Ramos (cell line): ENCODE measurements at regions not wholly inside any gene's neighbourhood (a gene's known extent, or its start where the extent isn't known, plus 50 kb on each side); places are given as distances from the start of the nearest gene placed in this dataset.

ENCODE experiments used
- in situ Hi-C: fragments of 300-500 bp; cut with MboI; formaldehyde crosslinking; loops from one replicate; pipeline ENCODE4 v1.14.3; 2022; ENCODE audit warnings: low sequenced_read_pairs; ENCODE audit not compliant: unreplicated experiment

DNA sequence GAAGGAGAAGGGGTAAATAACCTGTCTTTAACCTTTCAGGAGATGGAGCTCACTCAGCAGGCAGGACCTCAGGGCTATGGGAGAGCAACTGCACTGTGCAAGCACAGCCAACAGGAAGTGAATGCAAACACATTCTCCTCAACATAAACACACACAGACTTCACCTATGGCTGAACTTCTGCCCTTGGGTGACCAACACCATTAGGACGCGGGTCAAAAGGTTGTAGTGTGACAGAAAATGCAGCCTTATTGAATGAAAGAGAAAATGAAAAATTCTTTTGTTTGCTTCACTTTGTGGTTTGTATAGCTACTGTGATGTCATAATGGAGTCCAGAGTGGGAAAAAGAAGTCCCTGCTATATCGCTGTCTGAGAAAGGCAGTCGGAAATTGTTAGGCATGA is 323.0 kb downstream of the NDFIP2 start:
- in situ Hi-C loops: no loop called here

DNA sequence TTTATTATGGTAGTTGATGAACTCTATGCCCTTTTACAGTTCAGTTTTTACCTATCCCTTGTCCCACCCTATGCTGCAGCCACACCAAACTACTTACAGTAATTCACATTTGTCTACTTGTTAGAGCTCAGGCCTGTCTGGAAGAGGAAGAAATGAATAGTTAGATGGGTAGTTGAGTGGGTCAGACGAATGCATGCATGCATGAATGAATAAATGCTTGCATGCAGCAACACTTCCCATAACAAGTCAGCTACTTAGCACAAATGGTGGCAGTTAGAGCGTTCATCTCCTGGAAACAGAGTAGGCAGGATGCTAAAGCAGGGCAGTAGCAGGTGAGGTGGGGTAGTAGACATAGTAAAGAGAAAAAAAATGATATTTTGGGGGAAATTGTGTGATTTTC is 322.3 kb downstream of the NDFIP2 start:
- in situ Hi-C loops: no loop called here

GRCh38 chr13:79802389-79803085 is 321.6 kb downstream of the NDFIP2 start:
- in situ Hi-C loops: no loop called here

- in situ Hi-C loops: no loop called here
These were observed 318.3 kb downstream of the NDFIP2 start for GRCh38 chr13:79799059-79799867.

GRCh38 chr13:79796136-79796535 is 315.2 kb downstream of the NDFIP2 start:
- in situ Hi-C loops: no loop called here

GRCh38 chr13:79794931-79795330 is 314.0 kb downstream of the NDFIP2 start:
- in situ Hi-C loops: no loop called here

DNA sequence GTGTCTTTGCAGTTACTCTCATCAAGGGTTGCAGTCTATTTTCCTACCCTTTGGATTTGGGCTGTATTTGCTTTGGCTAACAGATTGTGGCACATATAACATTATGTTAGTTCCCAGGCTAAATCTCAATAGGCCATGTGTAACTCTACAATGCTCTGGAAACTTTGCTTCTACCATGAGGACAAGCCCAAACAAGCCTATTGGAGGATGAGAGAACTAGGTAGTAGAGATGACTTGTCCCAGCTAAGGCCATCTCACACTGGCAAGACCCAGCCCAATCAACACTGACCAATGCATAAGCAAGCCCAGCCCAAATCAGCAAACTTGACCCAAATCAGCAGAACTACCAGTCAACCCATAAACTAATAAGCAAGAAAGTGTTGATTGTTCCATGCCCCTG is 311.8 kb downstream of the NDFIP2 start:
- in situ Hi-C loops: no loop called here

- in situ Hi-C loops: no loop called here
These were observed 310.6 kb downstream of the NDFIP2 start for GRCh38 chr13:79791471-79792042.

- in situ Hi-C loops: no loop called here
These were observed 305.2 kb downstream of the NDFIP2 start for GRCh38 chr13:79786176-79786575.

GRCh38 chr13:79782541-79783205 is 301.7 kb downstream of the NDFIP2 start:
- in situ Hi-C loops: no loop called here

DNA sequence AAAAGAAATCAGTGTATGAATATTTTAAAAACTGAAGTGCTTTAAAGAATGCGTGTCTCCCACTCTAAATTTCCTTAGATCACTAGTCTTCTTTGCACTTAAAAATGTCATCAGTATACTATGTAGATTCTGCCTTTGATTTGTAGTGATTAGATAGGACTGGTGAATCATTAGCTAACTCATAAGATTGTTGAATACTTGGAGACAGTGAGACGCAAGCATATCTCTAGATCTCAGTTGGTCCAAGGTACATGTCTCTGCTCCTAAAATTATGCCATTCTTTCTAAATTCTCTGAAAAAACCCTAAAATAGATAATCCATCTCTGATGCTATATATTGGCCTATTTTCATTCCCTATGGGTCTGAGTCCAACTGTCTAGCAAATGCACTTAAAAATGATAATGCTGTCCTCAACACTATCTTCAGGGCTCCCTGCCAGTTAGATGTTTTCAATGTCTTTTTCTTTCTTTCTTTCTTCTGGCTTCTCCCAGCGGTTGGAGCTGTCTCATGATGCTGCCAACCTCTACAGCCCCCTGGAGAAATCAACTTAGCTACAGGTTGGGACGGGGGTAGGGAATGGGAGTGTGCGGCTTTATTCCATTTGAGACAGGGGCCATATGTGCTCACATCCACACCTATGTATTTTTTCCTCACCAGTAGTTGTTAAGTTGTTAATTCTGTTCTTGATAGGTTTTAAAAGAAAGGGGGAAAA is 301.0 kb downstream of the NDFIP2 start:
- in situ Hi-C loops: no loop called here

- in situ Hi-C loops: no loop called here
These were observed 299.3 kb downstream of the NDFIP2 start for GRCh38 chr13:79780240-79780639.

GRCh38 chr13:79779761-79780160 is 298.8 kb downstream of the NDFIP2 start:
- in situ Hi-C loops: no loop called here

DNA sequence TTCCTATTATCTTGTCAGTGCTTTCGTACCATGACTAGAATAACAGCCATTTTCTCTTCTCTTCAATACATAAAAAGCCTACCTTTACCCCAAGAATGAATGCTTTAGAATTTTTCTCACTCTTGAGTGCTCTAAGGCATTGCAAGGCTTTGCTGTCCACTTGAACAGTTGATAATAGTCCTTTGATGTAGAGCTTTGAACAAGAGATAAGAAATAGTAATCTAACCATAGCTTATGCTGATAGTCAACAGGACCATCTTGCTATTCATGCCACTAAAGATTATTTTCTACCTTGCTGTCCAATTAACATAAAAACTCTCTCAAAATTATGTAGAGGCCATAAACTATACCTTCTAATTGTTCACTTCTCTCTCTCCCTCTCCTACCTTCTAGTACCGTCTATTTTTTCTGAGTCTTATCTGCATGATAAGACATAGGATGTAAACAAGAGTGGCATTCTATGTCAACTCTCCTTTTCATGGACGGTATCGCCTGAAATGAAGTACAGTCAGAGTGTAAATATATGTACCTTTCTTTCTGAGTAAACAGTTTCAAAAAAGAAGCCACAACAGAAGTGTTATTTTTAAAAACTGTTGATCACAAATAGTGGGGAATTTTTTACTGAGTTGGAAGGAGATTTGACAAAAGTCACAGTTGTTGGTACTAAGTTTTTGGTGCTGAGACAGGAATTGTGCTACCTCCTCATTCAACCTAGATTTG is 297.9 kb downstream of the NDFIP2 start:
- in situ Hi-C loops: no loop called here

DNA sequence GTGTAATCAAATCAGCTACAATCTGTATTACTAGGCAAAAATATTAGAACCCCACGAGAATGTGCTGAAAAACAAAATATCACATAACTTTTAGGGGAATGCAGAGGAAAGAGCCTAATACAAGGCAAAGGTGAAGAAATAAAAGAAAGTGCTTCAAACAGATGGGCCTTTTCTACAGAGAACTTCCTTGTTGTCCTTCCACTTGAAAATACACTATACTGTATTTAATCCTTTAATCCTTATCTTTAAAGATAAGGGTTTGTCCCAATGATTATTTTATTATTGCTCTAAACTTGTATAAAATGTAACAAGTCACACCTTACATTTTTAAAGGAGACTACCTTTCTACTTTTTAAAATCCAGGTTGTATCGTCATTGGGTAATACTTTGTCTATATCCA is 296.5 kb downstream of the NDFIP2 start:
- in situ Hi-C loops: no loop called here

DNA sequence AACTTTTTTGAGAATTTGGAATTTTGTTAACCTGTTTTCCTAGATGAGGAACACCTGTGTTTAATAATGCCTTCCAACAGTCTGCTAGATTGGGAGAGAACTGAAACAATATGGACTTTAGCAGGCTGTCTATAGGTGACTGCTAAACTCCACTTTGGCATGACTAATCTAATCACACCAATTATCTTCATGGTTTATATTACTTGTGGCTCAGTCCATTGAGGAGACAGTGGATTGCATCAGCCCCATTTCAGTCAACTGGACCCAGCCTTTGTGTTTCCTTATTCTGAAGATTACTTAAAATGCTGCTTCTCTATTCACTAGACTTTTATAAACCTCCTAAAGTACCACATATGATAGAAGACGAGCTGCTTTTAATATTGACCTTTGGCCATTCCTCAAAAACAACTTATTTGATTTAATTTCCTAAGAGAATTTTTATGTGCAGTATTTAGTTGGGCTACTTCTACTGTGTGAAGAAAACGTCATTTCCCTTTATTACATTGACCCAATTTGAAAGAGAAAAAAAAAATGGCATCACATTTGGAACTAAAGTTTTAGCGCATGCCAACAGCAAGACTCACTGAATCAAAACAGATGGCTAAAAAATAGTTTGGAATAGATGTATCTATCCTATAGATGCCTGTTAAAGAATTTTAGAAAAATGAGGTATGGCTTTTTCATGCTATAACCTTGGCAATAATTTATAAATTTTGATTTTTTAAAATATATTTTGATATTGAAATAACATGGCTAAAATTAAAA is 295.8 kb downstream of the NDFIP2 start:
- in situ Hi-C loops: no loop called here

DNA sequence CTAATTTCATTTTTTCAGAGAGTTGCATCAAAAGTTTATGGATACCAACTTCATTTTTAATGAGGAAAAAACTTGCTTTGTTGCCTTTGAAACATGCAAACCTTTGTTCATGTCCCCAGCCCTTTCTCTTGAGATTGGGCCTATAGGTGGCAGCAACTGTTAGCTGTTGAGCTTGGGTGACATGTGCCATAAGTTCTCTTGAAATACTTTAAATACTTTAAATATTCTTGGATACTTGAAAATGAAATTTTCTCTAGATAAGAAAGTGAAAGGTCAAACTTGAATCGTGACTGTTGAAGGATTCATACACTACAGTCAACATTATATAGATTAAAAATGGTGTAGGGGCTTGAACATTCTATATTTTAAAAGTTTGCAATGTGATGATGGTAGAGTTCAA is 294.9 kb downstream of the NDFIP2 start:
- in situ Hi-C loops: no loop called here

- in situ Hi-C loops: no loop called here
These were observed 291.9 kb downstream of the NDFIP2 start for GRCh38 chr13:79772811-79773210.

DNA sequence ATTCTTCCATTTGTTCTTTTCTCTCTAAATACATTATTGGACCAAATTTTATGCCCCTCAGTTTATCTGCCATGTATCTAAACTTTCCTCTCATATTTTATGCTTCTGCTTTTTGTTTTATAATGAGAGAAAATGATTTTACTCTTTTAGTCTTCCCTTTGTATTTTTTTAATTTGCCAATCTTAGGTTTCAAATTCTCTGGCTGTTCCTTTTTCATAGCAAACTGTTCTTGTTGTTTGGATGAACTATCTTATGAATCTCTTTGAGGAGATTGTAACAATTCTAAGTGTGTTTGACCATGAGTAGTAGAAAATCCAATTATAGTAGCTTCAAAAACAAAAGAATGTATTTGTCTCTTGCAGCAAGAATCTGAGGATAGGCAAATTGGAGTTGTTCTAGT is 290.5 kb downstream of the NDFIP2 start:
- in situ Hi-C loops: no loop called here
